ENCODE measurements at regions not wholly inside any gene's neighbourhood (a gene's known extent, or its start where the extent isn't known, plus 50 kb on each side); places are given as distances from the start of the nearest gene placed in this dataset.

DNA sequence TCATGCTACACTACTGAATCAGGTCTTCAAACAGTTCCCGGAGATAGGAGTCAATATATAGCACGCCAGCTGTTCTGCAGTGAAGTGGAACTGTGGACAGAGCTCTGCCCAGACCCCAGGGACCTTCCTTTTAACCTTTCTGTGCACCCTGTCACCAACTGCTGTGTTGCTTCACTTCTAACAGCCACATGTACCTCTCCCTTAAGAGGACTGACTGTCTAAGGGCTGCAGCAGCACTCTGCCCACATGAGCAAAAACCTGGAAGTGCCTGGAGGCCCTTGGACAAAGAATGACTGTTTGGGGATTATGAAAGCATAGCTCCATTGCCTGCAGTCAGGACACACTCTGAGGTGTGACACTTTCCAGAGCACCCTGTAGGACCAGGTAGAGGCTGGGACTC lies 88.3 kb upstream of the CTNNB1 start:
- no peak for DNase-seq (ENCODE audit: low read depth)
- TF ChIP-seq, protein P1, sequence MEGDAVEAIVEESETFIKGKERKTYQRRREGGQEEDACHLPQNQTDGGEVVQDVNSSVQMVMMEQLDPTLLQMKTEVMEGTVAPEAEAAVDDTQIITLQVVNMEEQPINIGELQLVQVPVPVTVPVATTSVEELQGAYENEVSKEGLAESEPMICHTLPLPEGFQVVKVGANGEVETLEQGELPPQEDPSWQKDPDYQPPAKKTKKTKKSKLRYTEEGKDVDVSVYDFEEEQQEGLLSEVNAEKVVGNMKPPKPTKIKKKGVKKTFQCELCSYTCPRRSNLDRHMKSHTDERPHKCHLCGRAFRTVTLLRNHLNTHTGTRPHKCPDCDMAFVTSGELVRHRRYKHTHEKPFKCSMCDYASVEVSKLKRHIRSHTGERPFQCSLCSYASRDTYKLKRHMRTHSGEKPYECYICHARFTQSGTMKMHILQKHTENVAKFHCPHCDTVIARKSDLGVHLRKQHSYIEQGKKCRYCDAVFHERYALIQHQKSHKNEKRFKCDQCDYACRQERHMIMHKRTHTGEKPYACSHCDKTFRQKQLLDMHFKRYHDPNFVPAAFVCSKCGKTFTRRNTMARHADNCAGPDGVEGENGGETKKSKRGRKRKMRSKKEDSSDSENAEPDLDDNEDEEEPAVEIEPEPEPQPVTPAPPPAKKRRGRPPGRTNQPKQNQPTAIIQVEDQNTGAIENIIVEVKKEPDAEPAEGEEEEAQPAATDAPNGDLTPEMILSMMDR (IDR thresholded peaks at IDR 0.05; ENCODE audit: control insufficient read depth, extremely low read depth, insufficient read depth): no peak
- no peak overlapping the region for H3K4me3 ChIP-seq (ENCODE audit: low read depth, low read length)

DNA sequence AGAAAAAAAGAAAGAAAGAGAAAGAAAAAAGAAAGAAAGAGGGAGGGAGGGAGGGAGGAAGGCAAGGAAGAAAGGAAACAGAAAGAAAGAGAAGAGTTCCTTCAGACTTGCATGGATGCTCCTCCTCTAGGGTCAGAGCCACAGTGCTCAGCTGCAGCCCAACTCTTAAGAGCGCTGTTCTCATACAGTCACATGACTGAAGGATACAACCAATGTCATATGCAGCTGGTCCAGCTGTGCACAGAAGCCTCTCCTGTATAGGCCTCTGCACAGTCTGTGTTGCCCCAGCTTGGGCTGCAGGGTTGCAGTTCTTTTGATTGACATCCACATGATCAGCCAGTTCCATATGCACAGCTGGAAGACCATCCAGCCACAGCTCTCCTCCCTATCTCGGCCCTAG lies 86.8 kb upstream of the CTNNB1 start:
- H3K4me3 ChIP-seq (ENCODE audit: low read depth, low read length): no peak overlapping the region
- DNase-seq (ENCODE audit: low read depth): no peak
- TF ChIP-seq, protein P1 (IDR thresholded peaks at IDR 0.05; ENCODE audit: control insufficient read depth, extremely low read depth, insufficient read depth): no peak

GRCh38 chr3:41115069-41115468 lies 84.2 kb upstream of the CTNNB1 start:
- no peak overlapping the region for H3K4me3 ChIP-seq (ENCODE audit: low read depth, low read length)
- no peak for DNase-seq (ENCODE audit: low read depth)
- TF ChIP-seq, protein P1 (IDR thresholded peaks at IDR 0.05; ENCODE audit: control insufficient read depth, extremely low read depth, insufficient read depth): no peak

DNA sequence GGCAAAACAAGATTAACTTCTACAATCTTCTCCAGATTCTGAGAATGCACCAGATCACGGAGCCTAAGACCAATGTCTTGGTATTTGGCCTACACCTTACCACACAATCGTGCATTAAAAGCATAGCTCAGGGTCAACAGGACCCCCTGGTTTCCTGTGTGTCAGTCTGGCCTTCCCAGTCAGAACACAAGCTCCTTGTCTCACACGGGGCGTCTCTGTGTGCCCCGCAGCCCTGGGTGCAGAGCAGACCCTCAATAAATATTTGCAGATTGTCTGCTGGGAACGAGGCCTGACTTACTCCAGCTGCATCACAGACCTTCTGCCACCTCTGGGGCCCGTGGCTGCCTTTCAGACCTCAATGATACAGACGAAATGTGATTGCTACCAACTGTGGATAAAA lies 82.5 kb upstream of the CTNNB1 start:
- no peak for DNase-seq (ENCODE audit: low read depth)
- TF ChIP-seq, protein P1 (IDR thresholded peaks at IDR 0.05; ENCODE audit: control insufficient read depth, extremely low read depth, insufficient read depth): no peak
- H3K4me3 ChIP-seq (ENCODE audit: low read depth, low read length): no peak overlapping the region

DNA sequence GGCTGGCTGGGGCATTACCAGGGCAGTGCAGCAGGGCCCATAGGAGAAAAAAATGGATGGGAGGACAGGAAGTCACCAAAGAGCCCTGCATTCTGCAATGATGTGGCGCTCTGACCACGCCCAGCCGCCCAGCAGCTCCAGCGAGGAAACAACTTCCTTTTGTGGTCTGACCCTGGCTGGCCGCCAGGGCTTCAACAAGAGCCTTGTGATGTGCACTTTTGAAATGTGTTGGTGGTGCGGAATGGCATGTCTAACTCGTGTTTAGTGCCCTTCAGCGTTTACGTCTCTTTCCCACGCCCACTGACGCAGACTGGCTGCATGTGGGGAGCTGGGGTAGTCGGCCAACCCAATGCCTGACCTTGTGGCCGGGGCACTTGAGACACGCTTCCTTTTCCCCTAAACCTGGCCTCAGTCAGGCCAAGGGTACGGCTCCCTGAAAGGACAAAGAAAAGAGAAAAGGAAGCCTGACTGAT lies 81.9 kb upstream of the CTNNB1 start:
- DNase-seq (ENCODE audit: low read depth): no peak
- H3K4me3 ChIP-seq (ENCODE audit: low read depth, low read length): no peak overlapping the region
- TF ChIP-seq, protein P1 (IDR thresholded peaks at IDR 0.05; ENCODE audit: control insufficient read depth, extremely low read depth, insufficient read depth): no peak

DNA sequence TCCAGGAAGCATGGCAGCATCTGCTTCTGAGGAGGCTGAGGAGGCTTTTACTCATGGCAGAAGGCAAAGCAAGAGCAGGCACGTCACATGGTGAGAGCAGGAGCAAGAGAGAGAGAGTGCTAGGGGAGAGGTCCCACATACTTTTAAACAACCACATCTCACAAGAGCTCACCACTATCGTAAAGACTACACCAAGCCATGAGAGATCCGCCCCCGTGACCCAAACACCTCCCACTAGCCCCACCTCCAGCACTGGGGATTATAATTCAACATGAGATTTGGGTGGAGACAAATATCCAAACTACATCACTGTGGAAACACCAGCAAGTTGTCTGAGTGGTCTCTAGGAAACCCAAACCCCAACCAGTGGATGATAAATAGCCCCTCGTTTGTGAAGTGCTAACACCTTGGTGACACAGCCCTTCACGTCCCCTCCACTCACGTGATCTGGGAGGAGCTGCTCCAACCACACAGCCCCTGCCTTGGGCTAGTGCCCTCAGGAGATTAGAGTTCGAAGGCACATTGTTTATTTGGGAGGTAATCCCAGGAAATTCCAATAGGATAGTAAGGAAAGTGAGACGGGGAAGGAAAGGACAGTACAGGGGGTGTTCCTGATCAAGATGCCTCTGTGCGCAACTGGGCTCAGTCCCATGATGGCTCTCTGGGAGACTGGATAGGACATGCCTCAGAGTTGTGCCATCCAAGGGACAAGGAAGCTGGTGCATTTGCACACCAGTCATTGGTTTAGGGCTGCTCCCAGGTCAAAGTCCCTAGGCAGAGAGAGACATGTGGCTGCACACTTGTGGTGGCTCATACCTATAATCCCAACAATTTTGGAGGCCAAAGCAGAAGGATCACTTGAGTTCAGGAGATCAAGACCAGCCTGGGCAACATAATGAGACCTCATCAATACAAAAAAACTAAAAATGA lies 80.6 kb upstream of the CTNNB1 start:
- no peak overlapping the region for H3K4me3 ChIP-seq (ENCODE audit: low read depth, low read length)
- TF ChIP-seq, protein P1 (IDR thresholded peaks at IDR 0.05; ENCODE audit: control insufficient read depth, extremely low read depth, insufficient read depth): no peak
- DNase-seq (ENCODE audit: low read depth): no peak
